A549 (cell line): ENCODE measurements at regions not wholly inside any gene's neighbourhood (a gene's known extent, or its start where the extent isn't known, plus 50 kb on each side); places are given as distances from the start of the nearest gene placed in this dataset.
A peak's percentile ranks its signal among the peaks of the same experiment; 100 is the strongest.

Source experiments
- ATAC-seq, 2 experiments: fragments of 200-7000 bp in 1 of 2; fragments of >200 bp in 1 of 2; cut with Nextera tagmentation in 1 of 2; cut with Tn5 transposase in 1 of 2; 3 replicates each; pipeline versions ENCODE4 v1.8.0 to v1.9.1; 2018 to 2020; ENCODE audit warnings: mild to moderate bottlenecking in 1 of 2, moderate library complexity in 1 of 2
- CTCF ChIA-PET: fragments of 300-600 bp; sonication (Branson Sonifier 250); formaldehyde crosslinking; extraction: SDS; loops from one replicate; lab custom pipeline; 2021; ENCODE audit warnings: antibody characterized with exemption, inconsistent platforms; lab: Yijun Ruan, JAX
- POLR2A ChIA-PET: fragments of 350-600 bp; formaldehyde crosslinking; extraction: SDS; loops from one replicate; lab custom pipeline; 2021; ENCODE audit warnings: antibody characterized with exemption, inconsistent platforms; lab: Yijun Ruan, JAX
- DNase-seq, 2 experiments: peaks; one replicate each; pipeline versions ENCODE4 v3.0.0 to v3.0.0-alpha.2; 2011 to 2016; ENCODE audit warnings: low read depth in 1 of 2, low spot score in 1 of 2
- FAIRE-seq: peaks from 2 replicates; lab custom pipeline; 2011; peaks lifted over from hg19 to GRCh38; lab: Jason Lieb, UNC
- H3K27ac ChIP-seq, 2 experiments: fragments of >200 bp; sonication (Bioruptor Twin); formaldehyde crosslinking; 3 replicates each; pipeline ENCODE4 v1.5.1; 2016 to 2017
- H3K4me1 ChIP-seq: fragments of >200 bp; sonication (Bioruptor Twin); formaldehyde crosslinking; 3 replicates; pipeline ENCODE4 v1.6.1; 2016
- H3K4me2 ChIP-seq: fragments of >200 bp; sonication (Bioruptor Twin); formaldehyde crosslinking; 3 replicates; pipeline ENCODE4 v1.6.1; 2016
- H3K4me3 ChIP-seq: fragments of >200 bp; sonication (Bioruptor Twin); formaldehyde crosslinking; 3 replicates; pipeline ENCODE4 v1.5.1; 2016
- H3K9me3 ChIP-seq: fragments of >200 bp; sonication (Bioruptor Twin); formaldehyde crosslinking; 3 replicates; pipeline ENCODE4 v1.6.1; 2016
- BHLHE40 ChIP-seq: IDR thresholded peaks from 2 replicates; pipeline ENCODE4 v1.6.1; 2012; ENCODE audit warnings: low read depth, low read length, inconsistent platforms
- CBX2 ChIP-seq: fragments of 200-600 bp; sonication (generic); IDR thresholded peaks from 2 replicates; pipeline ENCODE4 v1.6.1; 2016; ENCODE audit warnings: low read depth, mild to moderate bottlenecking, borderline replicate concordance
- CBX8 ChIP-seq: fragments of 200-600 bp; sonication (generic); IDR thresholded peaks from 2 replicates; pipeline ENCODE4 v1.6.1; 2016
- CEBPB ChIP-seq, 2 experiments: fragments of >200 bp in 1 of 2; sonication (Bioruptor Twin) in 1 of 2; formaldehyde crosslinking in 1 of 2; IDR thresholded peaks; 2 replicates each; pipeline ENCODE4 v1.6.1; 2012 to 2016
- CHD2 ChIP-seq: fragments of 150-350 bp; IDR thresholded peaks from 2 replicates; pipeline ENCODE4 v1.6.1; 2014; ENCODE audit warnings: low read length; ENCODE audit not compliant: partially characterized antibody
- E2F6 ChIP-seq: IDR thresholded peaks from 2 replicates; pipeline ENCODE4 v1.6.1; 2012; ENCODE audit warnings: low read depth, borderline replicate concordance
- EHF ChIP-seq: fragments of 250-450 bp; sonication (Bioruptor Pico); IDR thresholded peaks from 2 replicates; pipeline ENCODE4 v1.5.0; 2020; ENCODE audit warnings: mild to moderate bottlenecking
- EP300 ChIP-seq, 2 experiments: fragments of >200 bp; sonication (Bioruptor Twin); formaldehyde crosslinking; IDR thresholded peaks; 2 replicates in 1 of 2; 3 replicates in 1 of 2; pipeline ENCODE4 v1.6.1; 2016 to 2017
- ESRRA ChIP-seq: fragments of 150-350 bp; IDR thresholded peaks from 2 replicates; pipeline ENCODE4 v1.6.1; 2014; ENCODE audit warnings: mild to moderate bottlenecking, low read length, borderline replicate concordance
- GATA3 ChIP-seq: IDR thresholded peaks from 2 replicates; pipeline ENCODE4 v1.6.1; 2012; ENCODE audit warnings: borderline replicate concordance
- HMGXB4 ChIP-seq: fragments of 250-450 bp; sonication (Bioruptor Pico); IDR thresholded peaks from 2 replicates; pipeline ENCODE4 v1.5.0; 2021; ENCODE audit warnings: mild to moderate bottlenecking, moderate library complexity, borderline replicate concordance
- HOXA7 ChIP-seq: fragments of 250-450 bp; sonication (Bioruptor Pico); IDR thresholded peaks from 2 replicates; pipeline ENCODE4 v1.5.0; 2020; ENCODE audit warnings: mild to moderate bottlenecking, moderate library complexity
- JUNB ChIP-seq: fragments of >200 bp; sonication (Bioruptor Twin); formaldehyde crosslinking; IDR thresholded peaks from 2 replicates; pipeline ENCODE4 v1.6.1; 2016
- MAX ChIP-seq: IDR thresholded peaks from 2 replicates; pipeline ENCODE4 v1.6.1; 2012
- MAZ ChIP-seq: fragments of 150-350 bp; IDR thresholded peaks from 2 replicates; pipeline ENCODE4 v1.6.1; 2014; ENCODE audit warnings: antibody characterized with exemption, low read depth, low read length, borderline replicate concordance
- NFE2L2 ChIP-seq: fragments of 150-350 bp; conservative IDR thresholded peaks from 2 replicates; pipeline ENCODE4 v1.6.1; 2014; ENCODE audit warnings: low read length
- POLR2A ChIP-seq: IDR thresholded peaks from 2 replicates; pipeline ENCODE4 v1.6.1; 2012; ENCODE audit warnings: mild to moderate bottlenecking, low read length
- RAD21 ChIP-seq, 2 experiments: fragments of >200 bp in 1 of 2; sonication (Bioruptor Twin) in 1 of 2; formaldehyde crosslinking in 1 of 2; IDR thresholded peaks in 1 of 2; conservative IDR thresholded peaks in 1 of 2; 2 replicates in 1 of 2; 3 replicates in 1 of 2; pipeline ENCODE4 v1.6.1; 2012 to 2018; ENCODE audit warnings: inconsistent platforms in 1 of 2
- RARB ChIP-seq: fragments of 250-450 bp; sonication (Bioruptor Pico); IDR thresholded peaks from 2 replicates; pipeline ENCODE4 v1.8.0; 2021; ENCODE audit warnings: mild to moderate bottlenecking, moderate library complexity
- RCOR1 ChIP-seq: fragments of 150-350 bp; IDR thresholded peaks from 2 replicates; pipeline ENCODE4 v1.6.1; 2014; ENCODE audit warnings: antibody characterized with exemption, low read length, low read depth
- RNF2 ChIP-seq: fragments of 200-600 bp; sonication (generic); IDR thresholded peaks from 2 replicates; pipeline ENCODE4 v1.6.1; 2016; ENCODE audit warnings: low read depth, mild to moderate bottlenecking, antibody characterized with exemption, moderate library complexity, borderline replicate concordance
- SMC3 ChIP-seq: fragments of >200 bp; sonication (Bioruptor Twin); formaldehyde crosslinking; IDR thresholded peaks from 3 replicates; pipeline ENCODE4 v1.6.1; 2018; ENCODE audit warnings: inconsistent platforms
- SREBF2 ChIP-seq: fragments of 450-650 bp; IDR thresholded peaks from 2 replicates; pipeline ENCODE4 v1.6.1; 2014; ENCODE audit warnings: mild to moderate bottlenecking, moderate library complexity
- TFCP2L1 ChIP-seq: fragments of 250-450 bp; sonication (Bioruptor Pico); IDR thresholded peaks from 2 replicates; pipeline ENCODE4 v1.5.0; 2021; ENCODE audit warnings: mild to moderate bottlenecking
- TP53 ChIP-seq: fragments of 250-450 bp; sonication (Bioruptor Pico); IDR thresholded peaks from 2 replicates; pipeline ENCODE4 v1.5.0; 2021; ENCODE audit warnings: mild to moderate bottlenecking, moderate library complexity
- ZC3H11A ChIP-seq: fragments of 450-650 bp; IDR thresholded peaks from 2 replicates; pipeline ENCODE4 v1.6.1; 2014; ENCODE audit warnings: antibody characterized with exemption, mild to moderate bottlenecking
- ZFP36 ChIP-seq: fragments of 450-650 bp; IDR thresholded peaks from 2 replicates; pipeline ENCODE4 v1.6.1; 2014; ENCODE audit warnings: borderline replicate concordance; ENCODE audit not compliant: partially characterized antibody
- WGBS: methylation state at CpG from one replicate; pipeline ENCODE4 v1.1.6; 2017; ENCODE audit errors: missing lambda C conversion rate; 5-methylcytosine and 5-hydroxymethylcytosine counted together
- TF ChIP-seq, protein P1 (sequence below): fragments of 250-450 bp; sonication (Bioruptor Pico); IDR thresholded peaks from 2 replicates; pipeline ENCODE4 v1.5.0; 2020; ENCODE audit warnings: low read depth, mild to moderate bottlenecking, moderate library complexity
- TF ChIP-seq, protein P2 (sequence below): fragments of 150-350 bp; IDR thresholded peaks from 2 replicates; pipeline ENCODE4 v1.6.1; 2014; ENCODE audit warnings: low read depth, mild to moderate bottlenecking, low read length

- ChIA-PET CTCF (interaction anchor here (1.7 kb wide), 1 partner anchor 17 kb away, joined by 5 read pairs; no protein-coding TSS in a partner anchor), POLR2A (no interaction called here)
- FAIRE-seq, result no peak
- no peak for TF ChIP-seq ZFP36
- no peak for TF ChIP-seq SMC3
- TF ChIP-seq EHF (CRISPR knock-in tag), result no peak
- TF ChIP-seq HOXA7, result no peak
- no peak for TF ChIP-seq POLR2A
- ATAC-seq, result no peak
- Histone ChIP-seq H3K4me3 (no peak overlapping the region), H3K27ac (peak overlapping the region in 1 of 2 experiments; percentile 39; a peak in 1 of 6 replicates), H3K4me1 (peaks cover 13% of the 10 kb centered on the region), H3K9me3 (0 out of 3 replicates have a peak, but pooled peaks cover 4% of the 10 kb centered on the region), H3K4me2 (no peak overlapping the region)
- DNase-seq, result no peak
- 88% methylated on average over 1 of the region's 1 CpG for WGBS
Observed at GRCh38 chr11:103699656-103700055, 336.8 kb upstream of the DDI1 start.

GRCh38 chr11:103700622-103701021 lies 335.8 kb upstream of the DDI1 start:
- ATAC-seq, result peak; percentile 50 to 56; a peak in 3 of 6 replicates
- no peak overlapping the region for H3K4me3 ChIP-seq
- POLR2A ChIA-PET, result no interaction called here
- 15% methylated on average over 1 of the region's 1 CpG for WGBS
- no peak for TF ChIP-seq TFCP2L1
- TF ChIP-seq, protein P1, sequence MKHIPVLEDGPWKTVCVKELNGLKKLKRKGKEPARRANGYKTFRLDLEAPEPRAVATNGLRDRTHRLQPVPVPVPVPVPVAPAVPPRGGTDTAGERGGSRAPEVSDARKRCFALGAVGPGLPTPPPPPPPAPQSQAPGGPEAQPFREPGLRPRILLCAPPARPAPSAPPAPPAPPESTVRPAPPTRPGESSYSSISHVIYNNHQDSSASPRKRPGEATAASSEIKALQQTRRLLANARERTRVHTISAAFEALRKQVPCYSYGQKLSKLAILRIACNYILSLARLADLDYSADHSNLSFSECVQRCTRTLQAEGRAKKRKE, result no peak
- TF ChIP-seq JUNB, result no peak
- TF ChIP-seq RNF2, result no peak
- TF ChIP-seq ZC3H11A, result no peak
- no peak for TF ChIP-seq SREBF2
- TF ChIP-seq TP53, result no peak
- TF ChIP-seq BHLHE40, result no peak
- no peak for TF ChIP-seq MAX
- TF ChIP-seq ESRRA, result no peak
- TF ChIP-seq CHD2, result no peak
- TF ChIP-seq RARB (CRISPR knock-in tag), result no peak
- TF ChIP-seq MAZ, result no peak
- no peak for TF ChIP-seq E2F6
- no peak for TF ChIP-seq RCOR1
- no peak for TF ChIP-seq HMGXB4 (CRISPR knock-in tag)
- TF ChIP-seq, all 56 proteins: peak for 0
- Histone ChIP-seq H3K9me3 (0 out of 3 replicates have a peak, but pooled peaks cover 4% of the 10 kb centered on the region), H3K4me1 (peaks cover 13% of the 10 kb centered on the region), H3K27ac (peak overlapping the region in 1 of 2 experiments; percentile 50; a peak in 2 of 6 replicates), H3K4me2 (peak overlapping the region; percentile 35)
- DNase-seq (peak in 1 of 2 experiments; percentile 10), FAIRE-seq (no peak)
- CTCF ChIA-PET, result no interaction called here

GRCh38 chr11:103703437-103703836 lies 333.0 kb upstream of the DDI1 start:
- POLR2A ChIA-PET, result no interaction called here
- ATAC-seq, result no peak
- Histone ChIP-seq H3K9me3 (no peaks in the 10 kb centered on the region), H3K4me2 (no peak overlapping the region), H3K27ac (peak overlapping the region in 1 of 2 experiments; percentile 31; a peak in 1 of 6 replicates), H3K4me1 (peaks cover 13% of the 10 kb centered on the region), H3K4me3 (no peak overlapping the region)
- FAIRE-seq, result no peak
- CTCF ChIA-PET, result no interaction called here
- 42% methylated on average over 2 of the region's 2 CpGs for WGBS
- TF ChIP-seq ZC3H11A, result no peak
- no peak for TF ChIP-seq MAX
- no peak for TF ChIP-seq CEBPB (IDR thresholded peaks at IDR 0.05)
- no peak for TF ChIP-seq CBX8
- TF ChIP-seq HOXA7, result no peak
- no peak for TF ChIP-seq EHF (CRISPR knock-in tag)
- TF ChIP-seq CBX2, result no peak
- TF ChIP-seq EP300 (IDR thresholded peaks at IDR 0.05), result no peak
- no peak for TF ChIP-seq MAZ
- no peak for TF ChIP-seq GATA3
- no peak for TF ChIP-seq NFE2L2
- no peak for TF ChIP-seq RAD21 (conservative IDR thresholded peaks at IDR 0.05 in 1 of 2, IDR thresholded peaks at IDR 0.05 in 1 of 2)
- TF ChIP-seq, protein P2, sequence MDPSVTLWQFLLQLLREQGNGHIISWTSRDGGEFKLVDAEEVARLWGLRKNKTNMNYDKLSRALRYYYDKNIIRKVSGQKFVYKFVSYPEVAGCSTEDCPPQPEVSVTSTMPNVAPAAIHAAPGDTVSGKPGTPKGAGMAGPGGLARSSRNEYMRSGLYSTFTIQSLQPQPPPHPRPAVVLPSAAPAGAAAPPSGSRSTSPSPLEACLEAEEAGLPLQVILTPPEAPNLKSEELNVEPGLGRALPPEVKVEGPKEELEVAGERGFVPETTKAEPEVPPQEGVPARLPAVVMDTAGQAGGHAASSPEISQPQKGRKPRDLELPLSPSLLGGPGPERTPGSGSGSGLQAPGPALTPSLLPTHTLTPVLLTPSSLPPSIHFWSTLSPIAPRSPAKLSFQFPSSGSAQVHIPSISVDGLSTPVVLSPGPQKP, result no peak
- TF ChIP-seq ESRRA, result no peak
- DNase-seq, result no peak
